CD4-positive, alpha-beta T cell (primary cell): ENCODE measurements at regions not wholly inside any gene's neighbourhood (a gene's known extent, or its start where the extent isn't known, plus 50 kb on each side); places are given as distances from the start of the nearest gene placed in this dataset.

Source experiments
- ATAC-seq: fragments of 200-7000 bp; cut with Tn5 transposase; one replicate; pipeline ENCODE4 v1.10.0; 2022; ENCODE audit warnings: mild to moderate bottlenecking; ENCODE audit not compliant: poor library complexity
- CTCF ChIA-PET: fragments of 350-600 bp; sonication (Branson Sonifier 250); formaldehyde crosslinking; loops from one replicate; lab custom pipeline; 2021; ENCODE audit warnings: antibody characterized with exemption, inconsistent platforms; lab: Charles Lee
- POLR2A ChIA-PET: fragments of 350-600 bp; sonication (Branson Sonifier 250); formaldehyde crosslinking; loops from one replicate; lab custom pipeline; 2021; ENCODE audit warnings: antibody characterized with exemption, inconsistent platforms; lab: Charles Lee
- DNase-seq, 14 experiments: peaks; one replicate each; pipeline ENCODE4 v3.0.0-alpha.2; 2013 to 2020; ENCODE audit warnings: mixed read lengths in 2 of 14
- H3K27ac ChIP-seq, 2 donors: one replicate each; pipeline versions ENCODE4 v1.5.1 to v1.7.0; 2013; ENCODE audit warnings: low read length in 2 of 2, low read depth in 1 of 2, mild to moderate bottlenecking in 1 of 2
- H3K27me3 ChIP-seq, 2 experiments: 1 replicate in 1 of 2; 2 replicates in 1 of 2; pipeline versions ENCODE4 v1.6.1 to v1.7.0; 2013; ENCODE audit warnings: low read length in 2 of 2, control low read depth in 1 of 2, mild to moderate bottlenecking in 1 of 2, moderate library complexity in 1 of 2; ENCODE audit not compliant: insufficient read depth in 2 of 2, control insufficient read depth in 1 of 2
- H3K36me3 ChIP-seq: one replicate; pipeline ENCODE4 v1.6.1; 2013; ENCODE audit warnings: low read length, control low read depth; ENCODE audit not compliant: insufficient read depth
- H3K4me1 ChIP-seq: one replicate; pipeline ENCODE4 v1.6.1; 2013; ENCODE audit warnings: low read length, control low read depth; ENCODE audit not compliant: insufficient read depth
- H3K4me3 ChIP-seq: one replicate; pipeline ENCODE4 v1.5.1; 2013; ENCODE audit warnings: mild to moderate bottlenecking, low read length, moderate library complexity
- H3K9me3 ChIP-seq, 2 experiments: 1 replicate in 1 of 2; 2 replicates in 1 of 2; pipeline versions ENCODE4 v1.6.1 to v1.7.0; 2013; ENCODE audit warnings: low read length in 2 of 2, mild to moderate bottlenecking in 2 of 2, control low read depth in 1 of 2, moderate library complexity in 1 of 2; ENCODE audit not compliant: control insufficient read depth in 1 of 2, insufficient read depth in 1 of 2
- H3K27ac Mint-ChIP-seq: one replicate; pipeline ENCODE4 v1.8.0; 2020; ENCODE audit warnings: mixed read lengths
- H3K27me3 Mint-ChIP-seq: one replicate; pipeline ENCODE4 v1.8.0; 2021; ENCODE audit warnings: mixed read lengths
- H3K36me3 Mint-ChIP-seq: one replicate; pipeline ENCODE4 v1.8.0; 2021; ENCODE audit warnings: low read depth, mixed read lengths
- H3K4me1 Mint-ChIP-seq: one replicate; pipeline ENCODE4 v1.8.0; 2021; ENCODE audit warnings: low read depth, mixed read lengths
- H3K4me3 Mint-ChIP-seq: one replicate; pipeline ENCODE4 v1.8.0; 2020; ENCODE audit warnings: mild to moderate bottlenecking, mixed read lengths
- H3K9me3 Mint-ChIP-seq: one replicate; pipeline ENCODE4 v1.8.0; 2020; ENCODE audit warnings: mixed read lengths
- intact Hi-C, 2 experiments: fragments of 100-400 bp; cut with DNase I in 1 of 2; cut with micrococcal nuclease in 1 of 2; formaldehyde crosslinking; loops; one replicate each; pipeline versions ENCODE4 v1.15.1 to v1.9.0; 2023 to 2025; cut with DNase I, micrococcal nuclease
- TF ChIP-seq, protein P1 (sequence below): fragments of 200-600 bp; IDR thresholded peaks from one replicate; pipeline ENCODE4 v1.8.0; 2022; ENCODE audit warnings: antibody characterized with exemption, mild to moderate bottlenecking

DNA sequence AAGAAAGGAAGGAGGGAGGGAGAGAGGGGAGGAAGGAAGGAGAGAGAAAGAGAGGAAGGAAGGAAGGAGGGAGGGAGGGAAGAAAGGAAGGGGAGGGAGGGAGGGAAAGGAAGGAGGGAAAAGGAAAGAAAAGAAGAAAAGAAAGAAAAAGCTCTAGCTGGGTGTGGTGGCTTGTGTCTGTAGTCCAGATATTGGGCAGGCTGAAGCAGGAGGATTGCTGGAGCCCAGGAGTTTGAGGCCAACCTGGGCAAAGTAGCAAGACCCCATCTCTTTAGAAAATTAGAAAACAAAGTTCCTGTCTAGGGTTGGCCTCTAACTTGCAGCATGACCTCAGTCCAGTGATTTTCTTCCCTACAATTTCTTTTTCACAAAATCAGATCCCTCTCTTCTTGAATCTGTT, 208.2 kb upstream of the NUDT4 start:
- Histone ChIP-seq H3K4me3 (no peak overlapping the region), H3K27ac (no peak overlapping the region), H3K4me1 (peaks cover 8% of the 10 kb centered on the region), H3K27me3 (no peaks in the 10 kb centered on the region), H3K36me3 (no peaks in the 10 kb centered on the region), H3K9me3 (no peaks in the 10 kb centered on the region)
- CTCF ChIA-PET, result no interaction called here
- intact Hi-C loops, result no loop called here
- TF ChIP-seq, protein P1, sequence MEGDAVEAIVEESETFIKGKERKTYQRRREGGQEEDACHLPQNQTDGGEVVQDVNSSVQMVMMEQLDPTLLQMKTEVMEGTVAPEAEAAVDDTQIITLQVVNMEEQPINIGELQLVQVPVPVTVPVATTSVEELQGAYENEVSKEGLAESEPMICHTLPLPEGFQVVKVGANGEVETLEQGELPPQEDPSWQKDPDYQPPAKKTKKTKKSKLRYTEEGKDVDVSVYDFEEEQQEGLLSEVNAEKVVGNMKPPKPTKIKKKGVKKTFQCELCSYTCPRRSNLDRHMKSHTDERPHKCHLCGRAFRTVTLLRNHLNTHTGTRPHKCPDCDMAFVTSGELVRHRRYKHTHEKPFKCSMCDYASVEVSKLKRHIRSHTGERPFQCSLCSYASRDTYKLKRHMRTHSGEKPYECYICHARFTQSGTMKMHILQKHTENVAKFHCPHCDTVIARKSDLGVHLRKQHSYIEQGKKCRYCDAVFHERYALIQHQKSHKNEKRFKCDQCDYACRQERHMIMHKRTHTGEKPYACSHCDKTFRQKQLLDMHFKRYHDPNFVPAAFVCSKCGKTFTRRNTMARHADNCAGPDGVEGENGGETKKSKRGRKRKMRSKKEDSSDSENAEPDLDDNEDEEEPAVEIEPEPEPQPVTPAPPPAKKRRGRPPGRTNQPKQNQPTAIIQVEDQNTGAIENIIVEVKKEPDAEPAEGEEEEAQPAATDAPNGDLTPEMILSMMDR, result no peak
- no peak overlapping the region for H3K4me3 Mint-ChIP-seq
- H3K27me3 Mint-ChIP-seq, result no peaks in the 10 kb centered on the region
- H3K9me3 Mint-ChIP-seq, result no peaks in the 10 kb centered on the region
- no peak overlapping the region for H3K27ac Mint-ChIP-seq
- H3K4me1 Mint-ChIP-seq, result peaks cover 10% of the 10 kb centered on the region
- no peaks in the 10 kb centered on the region for H3K36me3 Mint-ChIP-seq
- DNase-seq (no peak), ATAC-seq (no peak)
- POLR2A ChIA-PET, result no interaction called here

DNA sequence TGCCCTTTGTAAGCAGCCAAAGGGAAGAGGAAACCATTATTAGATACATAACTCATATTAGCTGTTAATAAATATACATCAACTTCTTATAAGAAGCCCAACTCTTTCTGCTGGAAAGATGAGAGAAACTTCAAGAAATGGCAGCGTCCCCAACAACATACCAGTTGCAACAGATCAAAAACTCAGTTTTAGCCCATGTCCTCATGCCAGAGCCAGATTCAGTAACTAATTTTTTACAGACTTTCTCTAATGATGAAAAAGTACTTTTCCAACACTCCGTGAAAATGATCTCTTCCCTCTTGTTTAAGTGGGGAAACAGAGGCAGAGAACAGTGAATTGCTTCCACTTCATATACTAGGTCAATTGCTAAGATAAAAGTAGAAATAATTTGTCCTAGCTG, 206.8 kb upstream of the NUDT4 start:
- peaks cover 10% of the 10 kb centered on the region for H3K4me1 Mint-ChIP-seq
- no peaks in the 10 kb centered on the region for H3K27me3 ChIP-seq
- ChIA-PET CTCF (no interaction called here), POLR2A (no interaction called here)
- no peak for ATAC-seq
- no peaks in the 10 kb centered on the region for H3K27me3 Mint-ChIP-seq
- H3K36me3 ChIP-seq, result no peaks in the 10 kb centered on the region
- no peak overlapping the region for H3K4me3 Mint-ChIP-seq
- H3K4me3 ChIP-seq, result no peak overlapping the region
- TF ChIP-seq, protein P1, result no peak
- H3K9me3 ChIP-seq, result no peaks in the 10 kb centered on the region
- intact Hi-C loops, result no loop called here
- H3K4me1 ChIP-seq, result peaks cover 8% of the 10 kb centered on the region
- no peaks in the 10 kb centered on the region for H3K9me3 Mint-ChIP-seq
- no peak for DNase-seq
- no peak overlapping the region for H3K27ac ChIP-seq
- H3K27ac Mint-ChIP-seq, result no peak overlapping the region
- H3K36me3 Mint-ChIP-seq, result no peaks in the 10 kb centered on the region

DNA sequence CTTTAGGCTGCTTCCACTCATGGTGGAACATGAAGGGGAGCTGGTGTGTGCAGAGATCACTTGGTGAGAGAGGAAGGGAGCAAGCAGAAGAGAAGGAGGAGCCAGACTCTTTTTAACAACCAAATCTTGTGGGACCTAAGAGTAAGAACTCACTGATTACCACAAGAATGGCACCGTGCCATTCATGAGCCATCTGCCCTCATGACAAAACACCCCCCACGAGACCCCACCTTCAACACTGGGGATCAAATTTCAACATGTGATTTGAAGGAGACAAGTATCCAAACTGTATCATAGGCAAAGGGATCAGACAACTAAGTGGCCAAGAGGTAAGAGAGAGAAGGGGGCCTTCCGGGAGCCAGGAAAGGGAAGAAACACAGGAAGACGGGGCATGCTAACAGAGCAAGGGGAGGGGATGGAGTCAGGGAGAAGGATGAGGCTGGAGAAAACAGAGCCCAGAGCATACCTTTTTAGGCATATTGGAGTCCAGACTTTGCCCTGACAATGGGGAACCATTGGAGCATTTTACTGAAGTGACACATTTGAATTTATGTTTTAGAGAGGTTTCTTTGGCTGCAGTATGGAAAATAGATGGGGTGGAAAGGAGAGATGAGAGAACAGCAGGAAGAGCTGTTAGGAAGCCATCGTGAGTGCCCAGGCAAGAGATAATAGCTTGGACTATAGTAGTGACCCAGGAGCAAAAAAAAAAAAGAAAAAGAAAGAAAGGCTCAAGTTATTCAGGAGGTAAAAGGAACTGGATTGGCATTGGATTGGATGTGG, 204.4 kb upstream of the NUDT4 start:
- no peak overlapping the region for H3K4me3 Mint-ChIP-seq
- no peaks in the 10 kb centered on the region for H3K4me1 ChIP-seq
- H3K27ac Mint-ChIP-seq, result no peak overlapping the region
- no peaks in the 10 kb centered on the region for H3K36me3 Mint-ChIP-seq
- no peaks in the 10 kb centered on the region for H3K36me3 ChIP-seq
- no peaks in the 10 kb centered on the region for H3K27me3 ChIP-seq
- ChIA-PET POLR2A (no interaction called here), CTCF (no interaction called here)
- no peak for DNase-seq
- no peaks in the 10 kb centered on the region for H3K4me1 Mint-ChIP-seq
- no peak overlapping the region for H3K4me3 ChIP-seq
- ATAC-seq, result no peak
- H3K9me3 Mint-ChIP-seq, result no peaks in the 10 kb centered on the region
- TF ChIP-seq, protein P1, result no peak
- H3K9me3 ChIP-seq, result no peaks in the 10 kb centered on the region
- no peaks in the 10 kb centered on the region for H3K27me3 Mint-ChIP-seq
- no peak overlapping the region for H3K27ac ChIP-seq
- intact Hi-C loops, result no loop called here
